ENCODE measurements at regions not wholly inside any gene's neighbourhood (a gene's known extent, or its start where the extent isn't known, plus 50 kb on each side); places are given as distances from the start of the nearest gene placed in this dataset.

DNA sequence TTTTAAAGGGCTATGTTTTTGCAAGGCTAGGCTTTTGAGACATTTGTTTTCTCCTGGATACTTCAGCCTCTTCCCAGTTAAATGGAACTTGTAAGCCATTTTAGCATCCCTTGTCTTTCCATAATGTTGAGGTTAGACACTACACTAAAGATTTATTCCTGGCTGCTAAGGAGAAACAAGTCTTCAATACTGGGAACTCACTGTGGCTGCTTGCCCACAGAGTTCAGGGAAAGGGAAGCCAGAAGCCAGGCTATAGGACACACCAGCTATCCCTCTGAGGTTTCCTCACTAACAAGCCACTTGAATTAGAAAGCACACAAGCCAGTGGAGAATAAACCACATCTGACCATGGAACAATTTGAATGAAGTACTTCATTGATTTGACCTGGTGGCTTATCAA lies 421.7 kb upstream of the CHRM2 start:
- TF ChIP-seq, protein P1, sequence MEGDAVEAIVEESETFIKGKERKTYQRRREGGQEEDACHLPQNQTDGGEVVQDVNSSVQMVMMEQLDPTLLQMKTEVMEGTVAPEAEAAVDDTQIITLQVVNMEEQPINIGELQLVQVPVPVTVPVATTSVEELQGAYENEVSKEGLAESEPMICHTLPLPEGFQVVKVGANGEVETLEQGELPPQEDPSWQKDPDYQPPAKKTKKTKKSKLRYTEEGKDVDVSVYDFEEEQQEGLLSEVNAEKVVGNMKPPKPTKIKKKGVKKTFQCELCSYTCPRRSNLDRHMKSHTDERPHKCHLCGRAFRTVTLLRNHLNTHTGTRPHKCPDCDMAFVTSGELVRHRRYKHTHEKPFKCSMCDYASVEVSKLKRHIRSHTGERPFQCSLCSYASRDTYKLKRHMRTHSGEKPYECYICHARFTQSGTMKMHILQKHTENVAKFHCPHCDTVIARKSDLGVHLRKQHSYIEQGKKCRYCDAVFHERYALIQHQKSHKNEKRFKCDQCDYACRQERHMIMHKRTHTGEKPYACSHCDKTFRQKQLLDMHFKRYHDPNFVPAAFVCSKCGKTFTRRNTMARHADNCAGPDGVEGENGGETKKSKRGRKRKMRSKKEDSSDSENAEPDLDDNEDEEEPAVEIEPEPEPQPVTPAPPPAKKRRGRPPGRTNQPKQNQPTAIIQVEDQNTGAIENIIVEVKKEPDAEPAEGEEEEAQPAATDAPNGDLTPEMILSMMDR (IDR thresholded peaks at IDR 0.05; ENCODE audit: poor library complexity): no peak
- TF ChIP-seq EZH2 (IDR thresholded peaks at IDR 0.05; ENCODE audit: borderline replicate concordance) (no peak), EZH2phosphoT487 (IDR thresholded peaks at IDR 0.05; ENCODE audit: low read depth, severe bottlenecking, unreplicated experiment) (no peak)
